Cardiac muscle cell (in vitro differentiated cells and primary cell): ENCODE measurements at regions not wholly inside any gene's neighbourhood (a gene's known extent, or its start where the extent isn't known, plus 50 kb on each side); places are given as distances from the start of the nearest gene placed in this dataset.
A peak's percentile ranks its signal among the peaks of the same experiment; 100 is the strongest.

Experiments used
- DNase-seq, 2 donors: peaks; one replicate each; pipeline versions ENCODE4 v3.0.0 to v3.0.0-alpha.2; 2010 to 2017; ENCODE audit warnings: low read depth in 1 of 2, low spot score in 1 of 2
- H3K27ac ChIP-seq: fragments of 200-600 bp; sonication (generic); 2 replicates; pipeline ENCODE4 v1.5.1; 2016
- H3K27me3 ChIP-seq: fragments of 200-600 bp; sonication (generic); 2 replicates; pipeline ENCODE4 v1.6.0; 2016; ENCODE audit warnings: control low read depth
- H3K36me3 ChIP-seq: fragments of 200-600 bp; sonication (generic); 2 replicates; pipeline ENCODE4 v1.5.1; 2016; ENCODE audit warnings: control low read depth
- H3K4me1 ChIP-seq: fragments of 200-600 bp; sonication (generic); 2 replicates; pipeline ENCODE4 v1.8.1; 2017; ENCODE audit warnings: low read depth, mild to moderate bottlenecking, mixed run types
- H3K4me3 ChIP-seq: fragments of 200-600 bp; sonication (generic); 2 replicates; pipeline ENCODE4 v1.5.1; 2016; ENCODE audit warnings: mild to moderate bottlenecking
- H3K9me3 ChIP-seq: fragments of 200-600 bp; sonication (generic); 2 replicates; pipeline ENCODE4 v1.5.1; 2017; ENCODE audit warnings: low read depth, mild to moderate bottlenecking, control low read depth
- TF ChIP-seq, protein P1 (sequence below): IDR thresholded peaks from 2 replicates; pipeline ENCODE4 v1.5.1; 2012; ENCODE audit warnings: low read depth, mild to moderate bottlenecking, low read length

GRCh38 chr15:62452667-62453066 lies 287.6 kb upstream of the C2CD4B start:
- no peaks in the 10 kb centered on the region for H3K9me3 ChIP-seq
- peaks cover 35% of the 10 kb centered on the region for H3K4me1 ChIP-seq
- no peak overlapping the region for H3K4me3 ChIP-seq
- no peak for DNase-seq
- TF ChIP-seq, protein P1, sequence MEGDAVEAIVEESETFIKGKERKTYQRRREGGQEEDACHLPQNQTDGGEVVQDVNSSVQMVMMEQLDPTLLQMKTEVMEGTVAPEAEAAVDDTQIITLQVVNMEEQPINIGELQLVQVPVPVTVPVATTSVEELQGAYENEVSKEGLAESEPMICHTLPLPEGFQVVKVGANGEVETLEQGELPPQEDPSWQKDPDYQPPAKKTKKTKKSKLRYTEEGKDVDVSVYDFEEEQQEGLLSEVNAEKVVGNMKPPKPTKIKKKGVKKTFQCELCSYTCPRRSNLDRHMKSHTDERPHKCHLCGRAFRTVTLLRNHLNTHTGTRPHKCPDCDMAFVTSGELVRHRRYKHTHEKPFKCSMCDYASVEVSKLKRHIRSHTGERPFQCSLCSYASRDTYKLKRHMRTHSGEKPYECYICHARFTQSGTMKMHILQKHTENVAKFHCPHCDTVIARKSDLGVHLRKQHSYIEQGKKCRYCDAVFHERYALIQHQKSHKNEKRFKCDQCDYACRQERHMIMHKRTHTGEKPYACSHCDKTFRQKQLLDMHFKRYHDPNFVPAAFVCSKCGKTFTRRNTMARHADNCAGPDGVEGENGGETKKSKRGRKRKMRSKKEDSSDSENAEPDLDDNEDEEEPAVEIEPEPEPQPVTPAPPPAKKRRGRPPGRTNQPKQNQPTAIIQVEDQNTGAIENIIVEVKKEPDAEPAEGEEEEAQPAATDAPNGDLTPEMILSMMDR = no peak
- H3K27ac ChIP-seq = no peak overlapping the region
- peaks cover 17% of the 10 kb centered on the region for H3K27me3 ChIP-seq
- H3K36me3 ChIP-seq = no peaks in the 10 kb centered on the region

- TF ChIP-seq, protein P1 = no peak
- peaks cover 41% of the 10 kb centered on the region for H3K4me1 ChIP-seq
- no peak overlapping the region for H3K4me3 ChIP-seq
- no peak for DNase-seq
- no peaks in the 10 kb centered on the region for H3K9me3 ChIP-seq
- no peaks in the 10 kb centered on the region for H3K36me3 ChIP-seq
- peaks cover 10% of the 10 kb centered on the region for H3K27me3 ChIP-seq
- H3K27ac ChIP-seq = no peak overlapping the region
These were observed 288.3 kb upstream of the C2CD4B start for GRCh38 chr15:62453375-62453774.

DNA sequence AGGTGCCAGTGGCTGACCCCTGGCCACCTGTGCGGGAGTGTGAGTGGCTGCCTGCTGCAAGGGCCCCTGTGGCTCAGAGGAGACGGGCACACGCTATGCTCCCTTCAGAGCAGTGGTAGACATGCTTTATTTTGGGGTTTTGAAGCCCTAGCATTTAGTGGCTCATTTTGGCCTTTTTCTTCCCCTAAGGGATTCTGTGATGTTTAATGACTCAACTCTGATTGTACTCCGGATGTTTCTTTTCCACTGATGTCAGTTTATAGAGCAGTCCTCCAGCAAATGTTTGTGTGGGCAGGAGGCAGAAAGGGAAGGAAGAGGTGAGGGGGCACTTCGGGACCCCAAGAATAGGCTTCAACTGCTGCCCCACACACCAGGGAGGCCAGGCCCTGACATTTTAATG lies 288.9 kb upstream of the C2CD4B start:
- Histone ChIP-seq H3K4me3 (no peak overlapping the region), H3K4me1 (peaks cover 41% of the 10 kb centered on the region), H3K27me3 (peaks cover 9% of the 10 kb centered on the region), H3K36me3 (no peaks in the 10 kb centered on the region), H3K27ac (no peak overlapping the region), H3K9me3 (no peaks in the 10 kb centered on the region)
- TF ChIP-seq, protein P1 = no peak
- DNase-seq = peak in 1 of 2 donors; percentile 50

DNA sequence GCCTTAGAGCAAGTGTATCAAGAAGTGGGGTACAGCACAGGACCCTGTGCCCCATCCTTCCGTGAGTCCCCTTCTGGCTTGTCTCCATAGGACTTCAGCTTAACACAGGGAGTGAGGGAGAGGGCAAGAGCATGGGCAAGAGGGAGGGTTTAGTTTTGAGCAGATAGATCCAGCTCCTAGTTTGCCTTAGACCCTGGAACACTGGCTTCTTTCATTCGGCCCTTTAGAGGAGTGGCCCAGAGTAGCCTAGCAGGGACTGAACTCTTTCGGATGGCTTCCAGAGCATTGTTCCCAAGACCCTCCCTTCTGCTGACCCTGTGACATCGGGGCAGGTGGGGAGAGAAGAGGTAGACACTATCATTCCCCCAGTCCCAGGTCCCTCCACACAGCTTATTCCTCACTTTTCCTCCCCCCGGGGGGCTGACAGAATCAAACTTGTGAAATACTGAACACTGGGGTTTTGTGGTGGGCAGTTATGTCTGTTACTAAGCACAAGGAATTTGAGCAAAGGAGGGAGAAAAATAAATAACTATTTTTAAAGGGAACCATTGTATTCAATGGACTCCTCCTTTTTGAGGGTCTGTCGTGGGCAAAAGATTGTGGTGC lies 289.6 kb upstream of the C2CD4B start:
- no peak for DNase-seq
- Histone ChIP-seq H3K36me3 (no peaks in the 10 kb centered on the region), H3K9me3 (no peaks in the 10 kb centered on the region), H3K27ac (no peak overlapping the region), H3K4me3 (no peak overlapping the region), H3K27me3 (peaks cover 4% of the 10 kb centered on the region), H3K4me1 (peaks cover 41% of the 10 kb centered on the region)
- TF ChIP-seq, protein P1 = no peak

DNA sequence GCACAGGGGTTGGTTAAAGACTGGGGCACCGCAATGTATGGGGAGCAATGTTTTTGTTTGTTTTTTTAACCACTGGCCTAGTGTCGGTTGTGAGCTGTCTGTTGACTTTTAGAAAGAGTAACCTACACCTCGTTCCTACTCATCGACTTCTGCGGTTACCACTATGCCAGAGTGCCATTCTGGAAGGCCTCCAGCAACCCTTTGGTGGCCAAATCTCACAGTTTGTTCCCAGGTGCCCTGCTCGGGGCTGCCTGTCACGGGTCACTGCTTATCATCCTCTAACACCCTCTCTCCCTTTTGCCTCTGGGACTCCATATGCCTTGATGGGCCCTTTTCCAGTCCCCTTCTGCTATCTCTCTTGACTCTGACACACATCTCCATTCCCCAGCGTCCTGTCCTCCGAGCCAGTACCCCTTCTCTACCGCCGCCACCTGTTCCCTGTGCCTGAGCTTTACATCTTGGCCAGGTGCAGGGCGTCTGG lies 290.4 kb upstream of the C2CD4B start:
- TF ChIP-seq, protein P1 = no peak
- Histone ChIP-seq H3K4me3 (no peak overlapping the region), H3K9me3 (no peaks in the 10 kb centered on the region), H3K27me3 (peaks cover 2% of the 10 kb centered on the region), H3K4me1 (peaks cover 41% of the 10 kb centered on the region), H3K27ac (peak overlapping the region; percentile 90), H3K36me3 (no peaks in the 10 kb centered on the region)
- peak in 1 of 2 donors; percentile 15 for DNase-seq
